A673 (cell line): ENCODE measurements at regions not wholly inside any gene's neighbourhood (a gene's known extent, or its start where the extent isn't known, plus 50 kb on each side); places are given as distances from the start of the nearest gene placed in this dataset.

Source experiments
- CTCF ChIP-seq: fragments of 300-800, 200-600 bp; sonication (generic); conservative IDR thresholded peaks from 2 replicates; pipeline ENCODE4 v1.5.1; 2017; ENCODE audit warnings: low read depth, mild to moderate bottlenecking, antibody characterized with exemption, low read length, moderate library complexity, mixed read lengths
- EZH2 ChIP-seq: fragments of 200-600 bp; sonication (generic); IDR thresholded peaks from 2 replicates; pipeline ENCODE4 v1.6.1; 2017; ENCODE audit warnings: borderline replicate concordance, low read depth, mild to moderate bottlenecking, mixed read lengths, antibody characterized with exemption, low read length; ENCODE audit not compliant: poor library complexity, severe bottlenecking

- TF ChIP-seq CTCF (no peak), EZH2 (no peak)
These were observed 407.0 kb upstream of the TOM1L1 start for GRCh38 chr17:54493691-54494090.
